ENCODE measurements at regions not wholly inside any gene's neighbourhood (a gene's known extent, or its start where the extent isn't known, plus 50 kb on each side); places are given as distances from the start of the nearest gene placed in this dataset.

- H3K27me3 Mint-ChIP-seq (ENCODE audit: insufficient read depth, unreplicated experiment), result peaks cover 11% of the 10 kb centered on the region
- no peaks in the 10 kb centered on the region for H3K36me3 Mint-ChIP-seq (ENCODE audit: insufficient read depth, unreplicated experiment)
- H3K9me3 Mint-ChIP-seq (ENCODE audit: unreplicated experiment), result peaks cover 9% of the 10 kb centered on the region
- TF ChIP-seq CTCF (IDR thresholded peaks at IDR 0.05; ENCODE audit: unreplicated experiment), result no peak
- no peak overlapping the region for H3K4me3 Mint-ChIP-seq (ENCODE audit: unreplicated experiment)
- peaks cover 5% of the 10 kb centered on the region for H3K4me1 Mint-ChIP-seq (ENCODE audit: insufficient read depth, unreplicated experiment)
- ChIA-PET POLR2A (interaction anchor here (0.6 kb wide), 1 partner anchor 251 kb away, joined by 3 read pairs; no protein-coding TSS in a partner anchor), CTCF (no interaction called here)
- no peak overlapping the region for H3K27ac Mint-ChIP-seq (ENCODE audit: low read depth, unreplicated experiment)
- BruUV-seq (replicated peaks), result no TSS peak
- intact Hi-C loops (cut with micrococcal nuclease), result no loop called here
- DNase-seq (ENCODE audit: unreplicated experiment), result no peak
These were observed 901.7 kb downstream of the KCNMA1 start for GRCh38 chr10:76735866-76736265.

GRCh38 chr10:76733441-76733936, 904.1 kb downstream of the KCNMA1 start:
- peaks cover 9% of the 10 kb centered on the region for H3K9me3 Mint-ChIP-seq (ENCODE audit: unreplicated experiment)
- no peaks in the 10 kb centered on the region for H3K36me3 Mint-ChIP-seq (ENCODE audit: insufficient read depth, unreplicated experiment)
- ChIA-PET POLR2A (no interaction called here), CTCF (no interaction called here)
- no peak for TF ChIP-seq CTCF (IDR thresholded peaks at IDR 0.05; ENCODE audit: unreplicated experiment)
- no peak overlapping the region for H3K4me3 Mint-ChIP-seq (ENCODE audit: unreplicated experiment)
- peaks cover 5% of the 10 kb centered on the region for H3K4me1 Mint-ChIP-seq (ENCODE audit: insufficient read depth, unreplicated experiment)
- no peak overlapping the region for H3K27ac Mint-ChIP-seq (ENCODE audit: low read depth, unreplicated experiment)
- BruUV-seq (replicated peaks), result no TSS peak
- peaks cover 11% of the 10 kb centered on the region for H3K27me3 Mint-ChIP-seq (ENCODE audit: insufficient read depth, unreplicated experiment)
- no peak for DNase-seq (ENCODE audit: unreplicated experiment)
- intact Hi-C loops (cut with micrococcal nuclease), result no loop called here

GRCh38 chr10:76732306-76732705, 905.3 kb downstream of the KCNMA1 start:
- TF ChIP-seq CTCF (IDR thresholded peaks at IDR 0.05; ENCODE audit: unreplicated experiment), result no peak
- intact Hi-C loops (cut with micrococcal nuclease), result no loop called here

GRCh38 chr10:76729841-76730487, 907.6 kb downstream of the KCNMA1 start:
- no peak overlapping the region for H3K4me3 Mint-ChIP-seq (ENCODE audit: unreplicated experiment)
- peaks cover 9% of the 10 kb centered on the region for H3K9me3 Mint-ChIP-seq (ENCODE audit: unreplicated experiment)
- ChIA-PET CTCF (no interaction called here), POLR2A (no interaction called here)
- no TSS peak for BruUV-seq (replicated peaks)
- no peak overlapping the region for H3K27ac Mint-ChIP-seq (ENCODE audit: low read depth, unreplicated experiment)
- no peak for DNase-seq (ENCODE audit: unreplicated experiment)
- peaks cover 11% of the 10 kb centered on the region for H3K27me3 Mint-ChIP-seq (ENCODE audit: insufficient read depth, unreplicated experiment)
- no peak for TF ChIP-seq CTCF (IDR thresholded peaks at IDR 0.05; ENCODE audit: unreplicated experiment)
- no peaks in the 10 kb centered on the region for H3K4me1 Mint-ChIP-seq (ENCODE audit: insufficient read depth, unreplicated experiment)
- no peaks in the 10 kb centered on the region for H3K36me3 Mint-ChIP-seq (ENCODE audit: insufficient read depth, unreplicated experiment)
- intact Hi-C loops (cut with micrococcal nuclease), result no loop called here

More at GRCh38 chr10:76732306-76732705, 905.3 kb downstream of the KCNMA1 start:
- Mint-ChIP-seq H3K4me3 (ENCODE audit: unreplicated experiment) (no peak overlapping the region), H3K27ac (ENCODE audit: low read depth, unreplicated experiment) (no peak overlapping the region), H3K27me3 (ENCODE audit: insufficient read depth, unreplicated experiment) (peaks cover 11% of the 10 kb centered on the region), H3K36me3 (ENCODE audit: insufficient read depth, unreplicated experiment) (no peaks in the 10 kb centered on the region), H3K9me3 (ENCODE audit: unreplicated experiment) (peaks cover 9% of the 10 kb centered on the region), H3K4me1 (ENCODE audit: insufficient read depth, unreplicated experiment) (peaks cover 5% of the 10 kb centered on the region)
- BruUV-seq (replicated peaks), result no TSS peak
- ChIA-PET POLR2A (interaction anchor here (1.0 kb wide), 1 partner anchor 9 kb away, joined by 3 read pairs; no protein-coding TSS in a partner anchor), CTCF (no interaction called here)
- DNase-seq (ENCODE audit: unreplicated experiment), result peak; percentile 1

Data from MCF 10A (cell line).